HG03196 (cell line): ENCODE measurements at regions not wholly inside any gene's neighbourhood (a gene's known extent, or its start where the extent isn't known, plus 50 kb on each side); places are given as distances from the start of the nearest gene placed in this dataset.
A peak's percentile ranks its signal among the peaks of the same experiment; 100 is the strongest.
"Not testable (repeated sequence)": the region's sequence is repeated elsewhere in the genome, so short reads cannot be mapped to it uniquely, and the experiment has no call there.

ENCODE experiments used
- ATAC-seq: cut with Tn5 transposase; IDR thresholded peaks from one replicate; pipeline ENCODE4 v1.9.1; 2021; ENCODE audit not compliant: unreplicated experiment

DNA sequence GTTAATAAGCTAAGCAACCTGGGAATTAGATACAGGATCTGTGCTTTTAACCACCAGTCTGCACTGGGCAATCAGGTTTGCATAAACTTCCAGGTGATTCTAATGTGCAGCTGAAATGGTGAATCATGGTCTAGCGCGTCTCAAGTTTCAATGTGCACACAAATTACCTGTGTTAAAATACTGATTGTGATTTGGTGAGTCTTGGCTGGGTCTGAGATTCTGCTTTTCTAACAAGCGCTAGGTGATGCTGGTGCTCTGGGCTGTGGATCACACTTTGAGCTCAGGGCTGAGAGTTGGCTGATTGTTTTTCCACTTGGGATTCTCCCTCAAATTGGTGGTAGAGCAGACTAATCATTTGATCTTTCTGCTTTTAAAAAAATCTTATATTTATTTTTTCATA lies 124.8 kb downstream of the C12orf75 start:
- ATAC-seq: no peak

GRCh38 chr12:105457026-105457425 lies 126.5 kb downstream of the C12orf75 start:
- no peak for ATAC-seq

GRCh38 chr12:105459760-105460330 lies 129.4 kb downstream of the C12orf75 start:
- ATAC-seq: no peak

GRCh38 chr12:105461271-105461943 lies 130.9 kb downstream of the C12orf75 start:
- no peak for ATAC-seq

DNA sequence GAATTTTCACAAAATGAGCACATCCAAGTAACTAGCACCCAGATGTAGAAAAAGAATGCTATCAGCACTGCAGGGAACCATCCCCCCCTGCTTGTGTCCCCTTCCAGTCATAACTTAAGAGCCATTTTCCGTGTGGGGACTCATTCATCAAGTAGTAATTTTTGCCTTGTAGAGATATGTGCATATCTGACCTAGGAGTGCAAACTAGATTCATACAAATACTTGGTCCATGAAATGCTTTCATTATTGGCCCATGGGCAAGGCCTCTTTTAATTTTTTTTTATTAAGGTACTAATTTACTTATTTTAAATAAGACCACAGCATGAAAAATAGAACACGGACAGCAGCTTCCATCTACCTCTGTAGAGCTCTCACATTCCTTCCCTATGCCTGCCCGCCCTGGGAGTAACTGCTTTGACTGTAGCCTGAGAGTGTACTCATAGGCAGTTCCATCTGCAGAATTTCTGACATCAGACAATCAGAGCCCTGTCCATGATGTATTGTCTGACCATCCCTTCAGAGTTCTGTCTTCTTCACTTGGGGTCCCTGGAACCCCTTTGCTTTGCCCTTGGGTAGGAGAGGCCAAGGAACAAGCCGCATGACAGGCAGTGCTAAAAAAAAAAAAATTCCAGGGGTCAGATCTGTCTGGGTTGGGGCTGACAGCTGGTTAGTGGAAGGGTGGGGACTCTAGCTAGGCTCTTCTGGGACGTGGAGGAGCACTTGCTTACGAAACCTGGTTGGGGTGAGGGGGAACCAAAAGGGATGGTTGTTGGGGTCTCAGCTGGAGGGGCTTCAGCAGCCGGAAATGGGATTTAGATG lies 131.7 kb downstream of the C12orf75 start:
- ATAC-seq: no peak

DNA sequence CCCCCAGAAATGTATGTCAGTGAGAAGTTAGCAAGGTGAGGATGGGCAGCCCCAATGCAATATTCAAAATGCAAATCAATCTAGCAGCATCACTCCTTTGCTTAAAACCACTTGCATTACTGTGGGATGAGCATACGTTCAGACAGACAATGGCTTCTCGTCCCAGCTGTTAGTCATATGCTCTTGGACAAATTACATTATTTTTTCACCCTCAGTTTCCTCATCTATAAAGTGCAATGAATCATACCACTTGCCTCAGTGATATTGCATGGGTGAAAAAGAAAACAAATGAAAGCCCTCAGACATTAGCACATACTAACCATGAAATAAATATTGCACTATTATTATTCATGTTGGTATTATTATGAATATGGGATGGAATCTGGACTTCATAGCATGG lies 132.3 kb downstream of the C12orf75 start:
- no peak for ATAC-seq

- no peak for ATAC-seq
These were observed 133.9 kb downstream of the C12orf75 start for GRCh38 chr12:105464406-105464805.

- ATAC-seq: no peak
These were observed 135.9 kb downstream of the C12orf75 start for GRCh38 chr12:105466231-105466900.

DNA sequence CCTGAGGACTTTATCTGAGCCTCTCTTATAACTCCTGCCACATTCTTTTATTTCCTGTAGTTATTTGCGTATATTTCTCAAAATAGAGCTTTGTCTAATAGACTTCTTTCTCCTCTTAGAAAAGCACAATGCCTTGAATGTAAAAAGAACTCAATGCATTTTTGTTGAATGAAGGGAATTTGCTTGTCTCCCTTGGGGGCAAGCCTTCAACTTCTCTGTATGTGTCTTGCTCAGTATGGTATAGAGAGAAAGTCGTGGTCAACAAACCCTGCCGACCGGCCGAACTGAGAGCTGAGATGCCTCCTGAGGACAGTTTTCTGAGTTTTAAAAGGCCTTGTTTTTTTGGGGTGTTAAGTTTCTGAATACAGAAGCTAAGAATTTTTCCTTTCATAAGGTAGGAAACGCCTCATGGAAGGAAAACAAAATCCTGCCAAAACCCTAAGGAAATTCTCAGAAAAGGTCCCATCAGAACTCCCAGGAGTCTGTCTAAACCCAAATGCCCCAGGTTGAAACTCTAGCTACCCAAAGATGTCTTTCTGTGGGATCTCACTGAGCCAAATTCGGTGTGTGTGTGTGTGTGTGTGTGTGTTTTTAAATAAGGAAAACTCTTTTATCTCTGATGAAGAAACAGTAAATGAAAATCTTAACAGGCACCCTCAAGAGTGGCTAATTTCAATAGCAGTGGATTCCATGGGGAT lies 136.6 kb downstream of the C12orf75 start:
- ATAC-seq: no peak

DNA sequence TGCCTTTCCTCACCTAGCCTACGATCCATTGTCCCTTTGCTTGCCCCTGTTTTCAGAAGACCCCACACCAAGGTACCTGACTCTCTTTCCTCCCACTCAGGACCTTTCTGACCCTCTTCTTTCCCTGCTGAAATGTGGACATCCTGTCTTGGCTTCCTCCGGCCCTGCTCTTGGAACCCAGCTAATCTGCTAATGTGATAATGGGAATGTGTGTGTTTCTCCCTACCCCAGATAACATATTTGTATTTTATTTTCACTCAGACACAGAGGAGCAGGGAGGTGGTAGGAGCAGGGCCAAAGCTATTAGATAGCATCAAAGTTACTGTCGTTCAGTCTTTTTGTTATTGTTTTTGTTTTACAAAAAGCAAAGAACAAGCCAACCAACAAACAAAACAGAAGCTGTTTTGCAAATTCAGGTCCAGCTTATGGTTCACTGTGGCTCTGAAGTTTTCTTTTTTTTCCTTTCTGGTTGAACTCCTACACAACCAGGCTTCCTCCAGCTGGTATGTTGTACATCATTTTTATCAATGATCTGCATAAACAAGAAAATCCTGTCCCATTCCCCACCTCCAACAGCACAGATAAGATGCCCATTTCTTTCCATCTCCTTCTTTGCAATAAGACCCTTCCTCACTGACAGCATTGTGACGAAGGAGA lies 137.3 kb downstream of the C12orf75 start:
- no peak for ATAC-seq

DNA sequence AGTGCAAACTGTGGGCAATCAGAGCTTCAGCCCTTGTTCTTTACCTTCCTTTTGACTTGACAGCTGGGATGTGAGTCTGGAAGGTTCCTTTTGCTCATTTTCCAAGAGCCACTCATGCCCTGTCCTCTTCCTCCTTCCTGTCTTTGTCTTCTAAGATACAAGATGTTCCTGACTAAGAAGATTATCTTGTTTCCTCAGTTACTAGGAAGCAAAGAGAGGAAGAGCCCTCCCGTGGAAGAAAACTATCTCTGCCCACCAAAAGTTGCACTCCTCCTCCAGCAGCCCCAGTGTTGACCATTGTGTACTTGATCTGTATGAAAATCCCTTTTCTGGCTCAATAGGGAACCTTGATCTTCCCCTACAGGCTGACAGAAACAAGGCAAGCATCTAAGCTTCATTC lies 138.0 kb downstream of the C12orf75 start:
- no peak for ATAC-seq

DNA sequence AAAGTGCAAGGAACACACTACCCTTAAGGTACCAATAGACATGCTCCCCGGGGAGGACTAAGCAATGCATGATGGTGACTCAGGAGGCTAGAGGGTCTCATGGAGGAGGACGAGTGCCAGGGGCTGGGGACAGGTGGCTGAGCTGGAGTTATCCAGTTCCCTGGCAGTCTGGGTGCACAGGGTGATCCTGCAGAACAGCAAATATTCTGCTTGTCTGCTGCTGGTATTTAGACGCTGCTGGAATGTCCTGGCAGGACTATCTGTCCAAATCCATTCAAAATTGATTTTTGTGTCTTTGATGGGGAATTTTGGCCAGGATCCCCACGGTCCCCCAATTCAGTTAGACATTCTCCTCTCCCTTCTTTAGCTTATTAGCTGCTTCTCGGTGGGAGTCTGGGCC lies 138.7 kb downstream of the C12orf75 start:
- no peak for ATAC-seq

GRCh38 chr12:105469701-105470100 lies 139.2 kb downstream of the C12orf75 start:
- ATAC-seq: no peak

- no peak for ATAC-seq
These were observed 139.6 kb downstream of the C12orf75 start for GRCh38 chr12:105470102-105470501.

- ATAC-seq: no peak
These were observed 140.1 kb downstream of the C12orf75 start for GRCh38 chr12:105470601-105471000.

GRCh38 chr12:105474672-105475071 lies 144.2 kb downstream of the C12orf75 start:
- no peak for ATAC-seq

DNA sequence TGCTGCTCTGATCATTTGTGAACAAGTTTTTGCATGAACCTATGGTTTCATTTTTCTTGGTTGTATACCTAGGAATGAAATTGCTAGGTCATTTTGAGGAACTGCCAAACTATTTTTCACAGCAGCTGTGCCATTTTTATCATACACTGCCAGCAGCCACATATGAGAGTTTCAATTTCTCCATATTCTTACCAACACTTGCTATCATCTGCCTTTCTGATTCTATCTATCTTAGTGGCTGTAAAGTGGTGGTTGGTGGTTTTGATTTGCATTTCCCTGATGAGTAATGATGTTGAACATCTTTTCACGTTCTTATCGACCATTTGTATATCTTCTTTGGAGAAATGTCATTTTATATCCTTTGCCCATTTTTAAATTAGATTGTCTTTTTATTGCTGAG lies 146.1 kb downstream of the C12orf75 start:
- peak; percentile 71 for ATAC-seq

GRCh38 chr12:105477873-105478272 lies 147.4 kb downstream of the C12orf75 start:
- ATAC-seq: no peak

DNA sequence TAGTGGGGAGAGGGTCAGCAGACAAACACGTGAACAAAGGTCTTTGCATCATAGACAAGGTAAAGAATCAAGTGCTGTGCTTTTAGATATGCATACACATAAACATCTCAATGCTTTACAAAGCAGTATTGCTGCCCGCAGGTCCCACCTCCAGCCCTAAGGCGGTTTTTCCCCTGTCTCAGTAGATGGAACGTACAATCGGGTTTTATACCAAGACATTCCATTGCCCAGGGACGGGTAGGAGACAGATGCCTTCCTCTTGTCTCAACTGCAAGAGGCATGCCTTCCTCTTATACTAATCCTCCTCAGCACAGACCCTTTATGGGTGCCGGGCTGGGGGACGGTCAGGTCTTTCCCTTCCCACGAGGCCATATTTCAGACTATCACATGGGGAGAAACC lies 148.3 kb downstream of the C12orf75 start:
- not testable (repeated sequence) for ATAC-seq

GRCh38 chr12:105479710-105480109 lies 149.2 kb downstream of the C12orf75 start:
- no peak for ATAC-seq
